ENCODE measurements at regions not wholly inside any gene's neighbourhood (a gene's known extent, or its start where the extent isn't known, plus 50 kb on each side); places are given as distances from the start of the nearest gene placed in this dataset.
A peak's percentile ranks its signal among the peaks of the same experiment; 100 is the strongest.

GRCh38 chr4:58254291-58254690 lies 1144.1 kb upstream of the IGFBP7 start:
- H3K4me1 Mint-ChIP-seq, result peaks cover 5 to 8% of the 10 kb centered on the region in 2 experiments
- Histone ChIP-seq H4K20me1 (ENCODE audit: control insufficient read depth, insufficient read depth, insufficient read length) (no peaks in the 10 kb centered on the region), H2AFZ (ENCODE audit: low read length) (no peak overlapping the region), H3K79me2 (ENCODE audit: insufficient read depth, low read length) (no peaks in the 10 kb centered on the region), H3K56ac (ENCODE audit: insufficient read length, low read depth, low read length) (no peak overlapping the region), H2BK15ac (ENCODE audit: low read depth, low read length) (no peak overlapping the region), H3T11ph (ENCODE audit: low read length) (no peak overlapping the region), H2BK5ac (ENCODE audit: insufficient read length, low read length) (no peak overlapping the region), H3K79me1 (ENCODE audit: insufficient read depth, low read depth, low read length, poor library complexity, severe bottlenecking) (no peaks in the 10 kb centered on the region), H2BK20ac (ENCODE audit: low read depth, low read length, poor library complexity, severe bottlenecking) (no peak overlapping the region), H3K18ac (ENCODE audit: insufficient read length, low read depth, low read length) (no peak overlapping the region), H3K23me2 (ENCODE audit: insufficient read length, low read depth, low read length, poor library complexity, severe bottlenecking) (no peaks in the 10 kb centered on the region), H3K27ac (ENCODE audit: insufficient read length, low read depth, low read length) (no peak overlapping the region), H2BK12ac (ENCODE audit: insufficient read length, low read depth, low read length) (no peak overlapping the region), H3K27me3 (ENCODE audit: insufficient read depth, low read length) (no peaks in the 10 kb centered on the region), H4K5ac (ENCODE audit: insufficient read length, low read depth, low read length) (no peak overlapping the region), H3K14ac (ENCODE audit: insufficient read depth, low read length) (no peak overlapping the region), H2AK5ac (ENCODE audit: insufficient read length, low read length) (no peak overlapping the region), H4K91ac (ENCODE audit: insufficient read length, low read depth, low read length) (no peak overlapping the region), H3K23ac (ENCODE audit: insufficient read length, low read depth, low read length) (no peak overlapping the region), H4K8ac (replicated peaks; ENCODE audit: insufficient read length, low read depth, low read length) (no peak overlapping the region), H3K4me1 (ENCODE audit: insufficient read depth, low read length) (no peaks in the 10 kb centered on the region), H2BK120ac (ENCODE audit: low read depth, low read length, poor library complexity, severe bottlenecking) (no peak overlapping the region), H3K4ac (ENCODE audit: low read depth, low read length) (no peak overlapping the region), H3K4me2 (ENCODE audit: insufficient read depth, insufficient read length, low read length) (no peak overlapping the region), H3K9ac (ENCODE audit: extremely low read depth, insufficient read length, low read length) (no peak overlapping the region), H3K9me3 (ENCODE audit: control insufficient read depth, low read depth, low read length) (no peaks in the 10 kb centered on the region)
- no peaks in the 10 kb centered on the region for H3K27me3 Mint-ChIP-seq (ENCODE audit: low read depth)
- no peak for TF ChIP-seq CTCF (conservative IDR thresholded peaks at IDR 0.05)
- peaks cover 1 to 2% of the 10 kb centered on the region in 2 experiments; a peak in 3 of 5 replicates for H3K9me3 Mint-ChIP-seq
- no peak for DNase-seq
- peaks cover 0 to 4% (median 3%) of the 10 kb centered on the region in 3 experiments; a peak in 4 of 7 replicates for H3K36me3 Mint-ChIP-seq (ENCODE audit: insufficient read depth in 1 of 3, low read depth in 3 of 3)
- WGBS (ENCODE audit: extremely low coverage, insufficient read length, low lambda C conversion rate), result no CpG with 5 or more reads among the region's 3 CpGs
- H3K27ac Mint-ChIP-seq, result 0 out of 7 replicates have a peak overlapping the region, but pooled peaks of 1 of the 3 experiments have one; percentile 12
- no peak overlapping the region for H3K4me3 Mint-ChIP-seq
